Stimulated activated CD4-positive, alpha-beta T cell treated with anti-CD3 and anti-CD28 coated beads, TNF-alpha, amount 100 ng/mL, for 1 hour (primary cell): ENCODE measurements at regions not wholly inside any gene's neighbourhood (a gene's known extent, or its start where the extent isn't known, plus 50 kb on each side); places are given as distances from the start of the nearest gene placed in this dataset.

ENCODE experiments used
- DNase-seq, 3 donors: peaks; one replicate each; pipeline ENCODE4 v3.0.0-alpha.2; 2020; ENCODE audit warnings: low read depth in 3 of 3, low spot score in 1 of 3

- DNase-seq: no peak
These were observed 65.0 kb upstream of the MEIS2 start for GRCh38 chr15:37165395-37165794.

DNA sequence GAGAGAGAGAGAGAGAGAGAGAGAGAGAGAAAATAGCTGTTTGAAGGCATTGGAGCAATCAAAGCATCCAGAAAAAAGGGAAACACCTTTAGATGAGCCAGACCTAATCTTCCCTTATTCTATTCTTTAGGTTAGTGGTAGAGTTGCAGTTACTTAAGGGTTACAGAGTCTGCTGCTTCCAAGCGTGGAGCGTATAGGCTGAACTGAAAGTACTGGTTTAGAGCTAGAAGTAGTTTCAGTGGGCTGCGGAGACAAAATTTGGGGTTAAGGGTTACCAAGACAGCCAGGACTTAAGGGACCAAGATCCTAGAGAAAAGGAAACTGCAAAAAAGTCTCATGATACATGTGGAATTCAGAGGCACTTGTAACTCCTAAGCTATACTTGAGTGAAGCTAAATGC lies 66.1 kb upstream of the MEIS2 start:
- DNase-seq: no peak

DNA sequence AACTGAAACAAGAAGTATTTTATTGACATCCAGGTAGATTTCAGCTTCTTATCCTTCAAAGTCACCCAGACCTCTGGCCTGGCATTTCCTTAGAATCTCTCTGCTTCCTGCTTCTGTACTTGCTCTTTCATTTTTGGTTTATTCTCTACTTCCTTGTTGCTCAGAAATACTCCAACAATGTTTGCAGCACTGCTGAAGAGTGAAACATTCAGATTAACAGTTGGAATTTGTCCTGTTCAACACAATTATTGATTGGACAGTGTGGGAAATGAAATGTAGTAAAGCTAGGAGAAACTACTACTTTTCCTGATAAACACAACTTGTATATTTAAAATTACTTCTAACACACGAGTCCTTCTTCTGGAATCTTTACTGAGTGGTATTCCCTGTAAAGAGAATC lies 81.0 kb upstream of the MEIS2 start:
- no peak for DNase-seq

- DNase-seq: no peak
These were observed 99.2 kb upstream of the MEIS2 start for GRCh38 chr15:37199545-37199944.

GRCh38 chr15:37203050-37203449 lies 102.7 kb upstream of the MEIS2 start:
- no peak for DNase-seq

GRCh38 chr15:37204692-37205091 lies 104.3 kb upstream of the MEIS2 start:
- no peak for DNase-seq

- no peak for DNase-seq
These were observed 106.3 kb upstream of the MEIS2 start for GRCh38 chr15:37206690-37207089.

GRCh38 chr15:37208146-37209040 lies 108.0 kb upstream of the MEIS2 start:
- DNase-seq: no peak

GRCh38 chr15:37209041-37209363 lies 108.7 kb upstream of the MEIS2 start:
- DNase-seq: no peak

DNA sequence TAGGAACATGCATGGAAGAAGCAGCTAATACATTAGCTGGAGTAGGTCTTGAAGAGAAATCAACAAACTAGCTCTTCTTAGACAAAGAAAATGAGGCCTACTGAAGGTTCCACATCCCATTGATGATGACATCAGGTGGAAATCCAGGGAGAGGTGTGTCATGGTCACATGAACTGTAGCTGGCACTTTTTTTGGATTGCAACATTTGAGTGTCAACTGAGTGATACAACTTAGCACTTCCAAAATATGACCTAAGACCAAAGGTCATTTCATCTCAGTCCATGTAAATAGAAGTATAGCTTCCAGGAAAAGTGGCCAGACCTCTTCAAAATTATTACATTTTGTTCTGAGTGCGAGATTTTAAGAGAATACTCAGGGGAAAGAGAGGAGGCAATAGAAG lies 117.2 kb upstream of the MEIS2 start:
- no peak for DNase-seq

- DNase-seq: no peak
These were observed 118.1 kb upstream of the MEIS2 start for GRCh38 chr15:37218351-37218916.

- DNase-seq: no peak
These were observed 118.9 kb upstream of the MEIS2 start for GRCh38 chr15:37219211-37219701.

DNA sequence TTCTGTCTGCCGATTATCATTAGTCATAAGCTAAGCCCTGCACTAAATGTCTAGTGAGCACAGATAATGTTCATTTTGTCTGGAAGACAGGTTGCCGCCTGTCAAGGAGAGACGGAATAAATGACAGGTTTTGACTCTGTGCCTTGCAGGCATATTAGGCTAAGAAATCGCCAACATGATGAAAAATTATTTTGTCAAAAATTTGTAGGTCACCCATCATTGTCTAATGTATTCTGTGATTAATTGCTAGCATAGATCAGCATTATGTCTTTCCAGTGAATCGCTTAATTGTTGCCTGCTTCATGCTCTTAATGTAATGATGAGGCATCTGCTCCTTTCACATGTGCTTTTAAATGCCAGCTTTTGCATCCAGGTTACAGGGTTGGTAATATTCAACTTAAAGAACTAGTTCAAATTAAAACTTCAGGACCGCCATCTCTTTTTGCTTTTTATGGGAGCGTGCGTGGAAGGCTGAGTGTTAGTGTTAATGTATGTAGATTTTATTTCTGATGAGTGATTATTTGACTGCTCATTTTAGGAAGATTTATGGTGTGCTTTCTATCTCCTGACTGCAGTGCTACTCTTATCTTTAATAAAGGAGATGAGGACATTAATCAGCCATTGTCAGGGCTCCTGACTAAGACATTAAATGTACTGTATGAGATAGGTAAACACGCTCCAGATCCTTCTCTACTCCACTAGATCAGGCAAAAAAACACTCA lies 120.8 kb upstream of the MEIS2 start:
- no peak for DNase-seq

DNA sequence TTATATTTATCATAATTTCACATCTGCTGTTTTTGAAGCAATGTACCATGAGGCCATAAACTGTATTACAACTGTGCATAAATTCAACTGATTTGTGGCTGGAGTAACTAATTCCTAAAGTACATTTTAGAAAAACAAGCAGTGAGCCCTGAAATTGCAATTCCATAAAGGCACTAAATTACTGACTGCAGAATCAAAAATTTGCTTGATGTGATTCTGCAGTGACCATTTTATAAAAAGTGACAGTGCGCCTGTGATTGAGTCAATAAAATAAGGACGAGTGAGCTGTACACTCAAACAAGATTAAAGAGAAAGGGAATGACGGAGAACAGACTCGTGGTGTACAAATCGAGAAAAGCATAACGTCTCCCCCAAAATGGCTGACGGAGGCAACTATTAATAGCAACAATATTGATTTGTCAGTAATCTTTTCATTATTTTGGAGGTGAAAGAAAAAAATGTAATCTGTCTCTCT lies 121.4 kb upstream of the MEIS2 start:
- no peak for DNase-seq

DNA sequence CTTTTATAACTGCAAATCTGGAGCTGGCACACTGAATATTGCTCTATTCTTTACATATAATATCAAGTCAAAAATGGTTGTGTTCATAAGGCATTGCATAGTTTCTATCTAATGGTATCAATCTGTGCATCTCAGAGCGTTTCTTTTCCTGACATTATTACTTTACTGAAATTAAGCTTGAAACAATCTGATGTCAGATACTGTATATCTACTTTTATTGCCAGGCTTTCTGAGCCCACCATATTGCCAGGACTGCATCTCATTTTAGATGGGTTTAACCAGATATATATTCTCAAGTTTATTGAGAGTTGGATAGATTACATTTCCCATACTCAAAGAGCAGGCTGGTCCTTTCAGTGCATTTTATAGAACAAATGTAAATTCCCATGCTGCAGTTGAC lies 122.7 kb upstream of the MEIS2 start:
- DNase-seq: no peak

- DNase-seq: no peak
These were observed 129.7 kb upstream of the MEIS2 start for GRCh38 chr15:37229855-37230619.

DNA sequence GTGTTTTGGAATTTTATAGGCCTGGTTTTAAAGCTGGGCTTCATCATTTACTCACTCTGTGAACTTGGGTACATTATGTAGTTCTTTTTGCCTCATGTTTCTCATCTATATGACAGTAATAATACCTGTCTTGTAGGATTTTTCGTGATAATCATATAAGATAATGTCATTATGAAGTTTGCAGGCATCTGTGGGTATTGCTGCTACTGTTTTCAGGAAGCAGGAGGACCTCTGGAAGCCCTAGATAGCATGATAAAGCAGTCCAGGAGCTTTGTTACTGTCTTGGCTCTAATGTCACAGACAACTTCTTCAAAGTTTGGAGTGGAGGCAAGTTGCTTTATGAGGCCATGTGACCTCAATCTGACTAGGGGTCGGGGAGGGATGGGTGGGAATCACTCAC lies 145.0 kb upstream of the MEIS2 start:
- no peak for DNase-seq

DNA sequence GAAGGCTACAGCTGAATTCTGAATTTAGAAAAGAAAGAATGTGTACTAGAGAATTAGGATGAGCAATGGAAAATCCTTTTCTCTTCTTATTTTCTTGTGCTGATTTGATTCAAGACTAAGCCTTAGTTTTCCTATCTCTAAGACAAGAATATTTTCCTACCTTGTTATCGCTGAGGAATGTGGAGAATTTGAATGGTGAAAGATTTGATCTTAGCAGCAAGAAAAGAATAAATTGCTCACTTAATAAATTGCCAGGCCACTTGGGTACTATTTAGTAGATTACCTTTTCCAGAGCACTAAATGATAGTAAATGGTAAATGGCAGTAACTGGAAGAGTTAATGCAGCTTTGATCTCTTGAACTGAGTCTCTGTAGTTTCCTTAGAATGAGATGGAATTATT lies 145.7 kb upstream of the MEIS2 start:
- DNase-seq: no peak

DNA sequence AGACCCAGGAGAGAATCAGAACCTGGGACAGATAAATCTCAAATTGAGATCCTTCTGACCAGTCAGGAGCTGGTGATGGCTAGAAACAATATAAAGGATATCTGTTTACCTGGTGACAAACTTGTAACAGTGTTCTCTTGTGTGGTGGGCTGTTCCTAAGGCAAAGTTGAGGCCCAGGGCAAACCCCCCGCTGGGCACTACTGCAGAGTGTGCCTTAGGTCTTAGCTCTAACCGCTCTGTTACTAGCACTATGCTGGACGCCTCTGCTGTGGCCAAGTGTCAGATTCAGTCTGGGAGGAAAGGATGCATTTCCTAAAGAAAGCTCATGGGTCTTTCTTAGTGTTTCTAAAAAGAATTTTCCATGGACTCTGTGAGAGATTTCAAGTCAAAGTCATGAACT lies 146.5 kb upstream of the MEIS2 start:
- DNase-seq: no peak

- DNase-seq: no peak
These were observed 148.9 kb upstream of the MEIS2 start for GRCh38 chr15:37249249-37249648.

- DNase-seq: no peak
These were observed 152.2 kb upstream of the MEIS2 start for GRCh38 chr15:37252530-37252929.
